ENCODE measurements at regions not wholly inside any gene's neighbourhood (a gene's known extent, or its start where the extent isn't known, plus 50 kb on each side); places are given as distances from the start of the nearest gene placed in this dataset.

GRCh38 chr6:62357835-62358234, 71.8 kb upstream of the KHDRBS2 start:
- TF ChIP-seq CTCF (IDR thresholded peaks at IDR 0.05) (no peak), EP300 (IDR thresholded peaks at IDR 0.05) (no peak)
